ENCODE measurements at regions not wholly inside any gene's neighbourhood (a gene's known extent, or its start where the extent isn't known, plus 50 kb on each side); places are given as distances from the start of the nearest gene placed in this dataset.

- DNase-seq (ENCODE audit: low read depth): no peak
Observed at GRCh38 chr14:99095369-99095768, 176.6 kb downstream of the BCL11B start.

- no peak for DNase-seq (ENCODE audit: low read depth)
Observed at GRCh38 chr14:99098199-99098598, 173.8 kb downstream of the BCL11B start.

- no peak for DNase-seq (ENCODE audit: low read depth)
Observed at GRCh38 chr14:99099051-99099787, 172.8 kb downstream of the BCL11B start.

GRCh38 chr14:99100497-99101270, 171.3 kb downstream of the BCL11B start:
- DNase-seq (ENCODE audit: low read depth): no peak

GRCh38 chr14:99101855-99102461, 170.0 kb downstream of the BCL11B start:
- no peak for DNase-seq (ENCODE audit: low read depth)

GRCh38 chr14:99116741-99117295, 155.2 kb downstream of the BCL11B start:
- no peak for DNase-seq (ENCODE audit: low read depth)

- DNase-seq (ENCODE audit: low read depth): no peak
Observed at GRCh38 chr14:99117671-99118045, 154.3 kb downstream of the BCL11B start.

GRCh38 chr14:99118046-99118721, 153.8 kb downstream of the BCL11B start:
- no peak for DNase-seq (ENCODE audit: low read depth)

GRCh38 chr14:99118946-99119345, 153.1 kb downstream of the BCL11B start:
- no peak for DNase-seq (ENCODE audit: low read depth)

Measured in non-pigmented ciliary epithelial cell (primary cell).